22Rv1 (cell line): ENCODE measurements at regions not wholly inside any gene's neighbourhood (a gene's known extent, or its start where the extent isn't known, plus 50 kb on each side); places are given as distances from the start of the nearest gene placed in this dataset.

ENCODE experiments used
- ZFX ChIP-seq: fragments of 450-650 bp; IDR thresholded peaks from 2 replicates; pipeline ENCODE4 v1.6.1; 2017; ENCODE audit warnings: antibody characterized with exemption, borderline replicate concordance
- TF ChIP-seq, protein P1 (sequence below): fragments of 450-650 bp; IDR thresholded peaks from 2 replicates; pipeline ENCODE4 v1.5.1; 2017; ENCODE audit warnings: mild to moderate bottlenecking

DNA sequence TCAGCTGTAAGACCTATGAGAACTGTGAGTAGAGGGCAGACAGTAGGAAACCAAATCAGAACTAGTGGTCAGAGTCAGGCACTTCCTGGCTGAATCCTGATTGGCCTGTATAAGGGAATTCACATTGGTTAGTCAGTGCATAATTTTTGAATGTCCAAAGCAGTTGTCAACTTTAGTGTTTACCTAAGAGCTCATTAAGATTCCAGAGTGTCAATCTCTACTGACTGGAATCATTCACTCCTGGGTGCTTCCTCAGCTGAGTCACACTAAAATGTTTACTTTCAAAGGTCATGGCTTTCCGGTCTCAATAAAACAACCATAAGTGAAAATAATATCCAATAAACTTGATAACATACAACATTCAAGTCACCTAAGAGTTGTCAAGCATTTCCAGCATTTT is 306.1 kb downstream of the C11orf87 start:
- TF ChIP-seq, protein P1, sequence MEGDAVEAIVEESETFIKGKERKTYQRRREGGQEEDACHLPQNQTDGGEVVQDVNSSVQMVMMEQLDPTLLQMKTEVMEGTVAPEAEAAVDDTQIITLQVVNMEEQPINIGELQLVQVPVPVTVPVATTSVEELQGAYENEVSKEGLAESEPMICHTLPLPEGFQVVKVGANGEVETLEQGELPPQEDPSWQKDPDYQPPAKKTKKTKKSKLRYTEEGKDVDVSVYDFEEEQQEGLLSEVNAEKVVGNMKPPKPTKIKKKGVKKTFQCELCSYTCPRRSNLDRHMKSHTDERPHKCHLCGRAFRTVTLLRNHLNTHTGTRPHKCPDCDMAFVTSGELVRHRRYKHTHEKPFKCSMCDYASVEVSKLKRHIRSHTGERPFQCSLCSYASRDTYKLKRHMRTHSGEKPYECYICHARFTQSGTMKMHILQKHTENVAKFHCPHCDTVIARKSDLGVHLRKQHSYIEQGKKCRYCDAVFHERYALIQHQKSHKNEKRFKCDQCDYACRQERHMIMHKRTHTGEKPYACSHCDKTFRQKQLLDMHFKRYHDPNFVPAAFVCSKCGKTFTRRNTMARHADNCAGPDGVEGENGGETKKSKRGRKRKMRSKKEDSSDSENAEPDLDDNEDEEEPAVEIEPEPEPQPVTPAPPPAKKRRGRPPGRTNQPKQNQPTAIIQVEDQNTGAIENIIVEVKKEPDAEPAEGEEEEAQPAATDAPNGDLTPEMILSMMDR = no peak
- no peak for TF ChIP-seq ZFX
